Lower leg skin (tissue), 3 donors: ENCODE measurements at regions not wholly inside any gene's neighbourhood (a gene's known extent, or its start where the extent isn't known, plus 50 kb on each side); places are given as distances from the start of the nearest gene placed in this dataset.

Source experiments
- POLR2A ChIP-seq, 2 donors: fragments of 450-650 bp; IDR thresholded peaks; one replicate each; pipeline ENCODE4 v1.6.1; 2016 to 2017; ENCODE audit warnings: antibody characterized with exemption in 2 of 2, mild to moderate bottlenecking in 1 of 2, moderate library complexity in 1 of 2
- TF ChIP-seq, protein P1 (sequence below), 3 donors: fragments of 450-650 bp; IDR thresholded peaks; one replicate each; pipeline ENCODE4 v1.5.1; 2016; ENCODE audit warnings: antibody characterized with exemption in 3 of 3, mild to moderate bottlenecking in 3 of 3, moderate library complexity in 2 of 3

DNA sequence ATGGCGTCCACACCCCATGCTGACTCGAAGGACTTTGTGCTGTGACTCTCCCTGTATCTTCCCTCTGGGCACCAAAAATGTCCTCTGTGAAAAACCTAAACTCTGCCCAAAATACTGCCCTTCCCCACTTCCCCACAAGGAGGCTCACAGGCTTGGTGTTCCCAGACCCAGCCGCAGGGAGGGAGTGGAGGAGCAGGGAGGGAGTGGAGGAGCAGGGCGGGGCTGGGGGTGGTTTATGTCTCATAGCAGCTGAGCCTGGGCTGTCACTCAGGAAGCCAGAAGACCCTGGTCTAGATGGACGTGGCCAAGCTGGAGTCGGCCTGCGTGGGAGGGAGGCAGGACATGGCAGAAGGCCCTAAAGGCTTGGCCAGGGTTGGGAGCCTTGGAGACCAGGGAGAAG, 461.7 kb downstream of the PTPRU start:
- TF ChIP-seq POLR2A (IDR thresholded peaks at IDR 0.05) = no peak
- TF ChIP-seq, protein P1, sequence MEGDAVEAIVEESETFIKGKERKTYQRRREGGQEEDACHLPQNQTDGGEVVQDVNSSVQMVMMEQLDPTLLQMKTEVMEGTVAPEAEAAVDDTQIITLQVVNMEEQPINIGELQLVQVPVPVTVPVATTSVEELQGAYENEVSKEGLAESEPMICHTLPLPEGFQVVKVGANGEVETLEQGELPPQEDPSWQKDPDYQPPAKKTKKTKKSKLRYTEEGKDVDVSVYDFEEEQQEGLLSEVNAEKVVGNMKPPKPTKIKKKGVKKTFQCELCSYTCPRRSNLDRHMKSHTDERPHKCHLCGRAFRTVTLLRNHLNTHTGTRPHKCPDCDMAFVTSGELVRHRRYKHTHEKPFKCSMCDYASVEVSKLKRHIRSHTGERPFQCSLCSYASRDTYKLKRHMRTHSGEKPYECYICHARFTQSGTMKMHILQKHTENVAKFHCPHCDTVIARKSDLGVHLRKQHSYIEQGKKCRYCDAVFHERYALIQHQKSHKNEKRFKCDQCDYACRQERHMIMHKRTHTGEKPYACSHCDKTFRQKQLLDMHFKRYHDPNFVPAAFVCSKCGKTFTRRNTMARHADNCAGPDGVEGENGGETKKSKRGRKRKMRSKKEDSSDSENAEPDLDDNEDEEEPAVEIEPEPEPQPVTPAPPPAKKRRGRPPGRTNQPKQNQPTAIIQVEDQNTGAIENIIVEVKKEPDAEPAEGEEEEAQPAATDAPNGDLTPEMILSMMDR (IDR thresholded peaks at IDR 0.05) = no peak
